ENCODE measurements at regions not wholly inside any gene's neighbourhood (a gene's known extent, or its start where the extent isn't known, plus 50 kb on each side); places are given as distances from the start of the nearest gene placed in this dataset.

GRCh38 chr10:105534086-105534485 lies 893.0 kb downstream of the SORCS3 start:
- WGBS = 59% methylated on average over 1 of the region's 1 CpG
- TF ChIP-seq CTCF (IDR thresholded peaks at IDR 0.05) (no peak), POLR2AphosphoS5 (IDR thresholded peaks at IDR 0.05) (no peak), POLR2A (IDR thresholded peaks at IDR 0.05) (no peak)
- Histone ChIP-seq H3K36me3 (no peaks in the 10 kb centered on the region), H3K4me3 (no peak overlapping the region), H3K9me3 (no peaks in the 10 kb centered on the region), H3K27me3 (replicated peaks; ENCODE audit: insufficient read depth) (no peaks in the 10 kb centered on the region), H3K27ac (no peak overlapping the region), H3K4me1 (replicated peaks) (no peaks in the 10 kb centered on the region)
- no peak for DNase-seq (ENCODE audit: low spot score)
- intact Hi-C loops (cut with DNase I) = no loop called here

GRCh38 chr10:105516511-105516910 lies 875.4 kb downstream of the SORCS3 start:
- intact Hi-C loops (cut with DNase I) = no loop called here
- no peak for DNase-seq (ENCODE audit: low spot score)
- no peaks in the 10 kb centered on the region for H3K4me1 ChIP-seq (replicated peaks)
- WGBS = 94% methylated on average over 2 of the region's 2 CpGs
- TF ChIP-seq POLR2A (IDR thresholded peaks at IDR 0.05) (no peak), POLR2AphosphoS5 (IDR thresholded peaks at IDR 0.05) (no peak), CTCF (IDR thresholded peaks at IDR 0.05) (no peak)
- H3K9me3 ChIP-seq = no peaks in the 10 kb centered on the region
- no peak overlapping the region for H3K4me3 ChIP-seq
- H3K36me3 ChIP-seq = no peaks in the 10 kb centered on the region
- no peaks in the 10 kb centered on the region for H3K27me3 ChIP-seq (replicated peaks; ENCODE audit: insufficient read depth)
- H3K27ac ChIP-seq = no peak overlapping the region

- no peaks in the 10 kb centered on the region for H3K4me1 ChIP-seq (replicated peaks)
- intact Hi-C loops (cut with DNase I) = no loop called here
- 68% methylated on average over 7 of the region's 7 CpGs for WGBS
- H3K27me3 ChIP-seq (replicated peaks; ENCODE audit: insufficient read depth) = no peaks in the 10 kb centered on the region
- H3K36me3 ChIP-seq = no peaks in the 10 kb centered on the region
- no peak for DNase-seq (ENCODE audit: low spot score)
- no peak for TF ChIP-seq POLR2AphosphoS5 (IDR thresholded peaks at IDR 0.05)
- no peak for TF ChIP-seq CTCF (IDR thresholded peaks at IDR 0.05)
- TF ChIP-seq POLR2A (IDR thresholded peaks at IDR 0.05) = no peak
- H3K9me3 ChIP-seq = no peaks in the 10 kb centered on the region
- no peak overlapping the region for H3K27ac ChIP-seq
- no peak overlapping the region for H3K4me3 ChIP-seq
These were observed 873.0 kb downstream of the SORCS3 start for GRCh38 chr10:105514106-105514505.

GRCh38 chr10:105509517-105509916 lies 868.4 kb downstream of the SORCS3 start:
- H3K4me1 ChIP-seq (replicated peaks) = no peaks in the 10 kb centered on the region
- H3K27ac ChIP-seq = no peak overlapping the region
- intact Hi-C loops (cut with DNase I) = no loop called here
- WGBS = 82% methylated on average over 3 of the region's 3 CpGs
- H3K4me3 ChIP-seq = no peak overlapping the region
- no peak for DNase-seq (ENCODE audit: low spot score)
- TF ChIP-seq POLR2A (IDR thresholded peaks at IDR 0.05) (no peak), POLR2AphosphoS5 (IDR thresholded peaks at IDR 0.05) (no peak), CTCF (IDR thresholded peaks at IDR 0.05) (no peak)
- H3K27me3 ChIP-seq (replicated peaks; ENCODE audit: insufficient read depth) = no peaks in the 10 kb centered on the region
- no peaks in the 10 kb centered on the region for H3K36me3 ChIP-seq
- H3K9me3 ChIP-seq = no peaks in the 10 kb centered on the region

- H3K36me3 ChIP-seq = no peaks in the 10 kb centered on the region
- TF ChIP-seq POLR2A (IDR thresholded peaks at IDR 0.05) (no peak), CTCF (IDR thresholded peaks at IDR 0.05) (no peak), POLR2AphosphoS5 (IDR thresholded peaks at IDR 0.05) (no peak)
- H3K9me3 ChIP-seq = no peaks in the 10 kb centered on the region
- no peak for DNase-seq (ENCODE audit: low spot score)
- intact Hi-C loops (cut with DNase I) = no loop called here
- H3K27ac ChIP-seq = no peak overlapping the region
- H3K27me3 ChIP-seq (replicated peaks; ENCODE audit: insufficient read depth) = no peaks in the 10 kb centered on the region
- 52% methylated on average over 5 of the region's 5 CpGs for WGBS
- no peak overlapping the region for H3K4me3 ChIP-seq
- H3K4me1 ChIP-seq (replicated peaks) = no peaks in the 10 kb centered on the region
These were observed 865.2 kb downstream of the SORCS3 start for GRCh38 chr10:105506262-105506661.
